Hematopoietic multipotent progenitor cell treated with erythropoietin and hydrocortisone succinate and interleukin-3 and kit ligand, for 8 days (in vitro differentiated cells): ENCODE measurements at regions not wholly inside any gene's neighbourhood (a gene's known extent, or its start where the extent isn't known, plus 50 kb on each side); places are given as distances from the start of the nearest gene placed in this dataset.
"Not testable (repeated sequence)": the region's sequence is repeated elsewhere in the genome, so short reads cannot be mapped to it uniquely, and the experiment has no call there.

Source experiments
- DNase-seq: peaks from one replicate; pipeline ENCODE4 v3.0.0-alpha.2; 2015

GRCh38 chr7:69070476-69070875 lies 527.8 kb upstream of the AUTS2 start:
- no peak for DNase-seq

GRCh38 chr7:69076566-69076965 lies 521.7 kb upstream of the AUTS2 start:
- no peak for DNase-seq

GRCh38 chr7:69078997-69079769 lies 519.1 kb upstream of the AUTS2 start:
- DNase-seq = no peak

GRCh38 chr7:69087281-69087680 lies 511.0 kb upstream of the AUTS2 start:
- DNase-seq = not testable (repeated sequence)

GRCh38 chr7:69088185-69088584 lies 510.1 kb upstream of the AUTS2 start:
- no peak for DNase-seq

GRCh38 chr7:69090936-69091335 lies 507.3 kb upstream of the AUTS2 start:
- no peak for DNase-seq

GRCh38 chr7:69091521-69091920 lies 506.8 kb upstream of the AUTS2 start:
- DNase-seq = no peak

- DNase-seq = no peak
These were observed 503.1 kb upstream of the AUTS2 start for GRCh38 chr7:69095127-69095526.

GRCh38 chr7:69095649-69096048 lies 502.6 kb upstream of the AUTS2 start:
- DNase-seq = no peak

GRCh38 chr7:69104023-69104422 lies 494.3 kb upstream of the AUTS2 start:
- DNase-seq = no peak

GRCh38 chr7:69105092-69105491 lies 493.2 kb upstream of the AUTS2 start:
- DNase-seq = no peak

GRCh38 chr7:69105981-69106380 lies 492.3 kb upstream of the AUTS2 start:
- DNase-seq = no peak

GRCh38 chr7:69106449-69106848 lies 491.8 kb upstream of the AUTS2 start:
- not testable (repeated sequence) for DNase-seq

- not testable (repeated sequence) for DNase-seq
These were observed 491.3 kb upstream of the AUTS2 start for GRCh38 chr7:69106946-69107345.

- DNase-seq = no peak
These were observed 490.2 kb upstream of the AUTS2 start for GRCh38 chr7:69108097-69108496.

GRCh38 chr7:69109246-69109645 lies 489.0 kb upstream of the AUTS2 start:
- no peak for DNase-seq

GRCh38 chr7:69109879-69110278 lies 488.4 kb upstream of the AUTS2 start:
- DNase-seq = no peak

- DNase-seq = no peak
These were observed 487.7 kb upstream of the AUTS2 start for GRCh38 chr7:69110450-69111050.

GRCh38 chr7:69114374-69114773 lies 483.9 kb upstream of the AUTS2 start:
- no peak for DNase-seq

- DNase-seq = no peak
These were observed 482.5 kb upstream of the AUTS2 start for GRCh38 chr7:69115788-69116187.

- DNase-seq = not testable (repeated sequence)
These were observed 482.1 kb upstream of the AUTS2 start for GRCh38 chr7:69116196-69116595.

- DNase-seq = no peak
These were observed 475.3 kb upstream of the AUTS2 start for GRCh38 chr7:69122953-69123352.

GRCh38 chr7:69126896-69127479 lies 471.3 kb upstream of the AUTS2 start:
- no peak for DNase-seq

GRCh38 chr7:69129524-69129923 lies 468.8 kb upstream of the AUTS2 start:
- no peak for DNase-seq
